ENCODE measurements at regions not wholly inside any gene's neighbourhood (a gene's known extent, or its start where the extent isn't known, plus 50 kb on each side); places are given as distances from the start of the nearest gene placed in this dataset.

DNA sequence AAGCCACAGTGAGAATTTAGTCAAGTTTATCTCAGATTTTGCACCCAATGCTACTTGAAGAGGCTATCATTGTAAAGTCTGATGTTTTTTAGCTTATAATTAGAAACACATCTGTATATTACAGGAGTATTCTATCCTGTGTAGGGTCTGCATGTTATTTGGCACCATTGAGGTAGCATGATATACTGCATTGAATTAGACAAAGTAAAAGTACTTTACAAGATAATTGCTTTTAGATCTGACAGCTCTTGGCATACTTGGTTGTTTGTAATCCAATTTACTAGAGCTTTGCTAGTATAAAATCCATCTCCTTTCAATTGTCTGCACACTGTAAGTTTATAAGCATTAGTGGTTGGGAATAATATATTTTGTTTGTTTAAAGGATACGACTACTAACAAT lies 714.3 kb downstream of the ANKRD7 start:
- TF ChIP-seq MXI1 (conservative IDR thresholded peaks at IDR 0.05; ENCODE audit: poor library complexity, severe bottlenecking) (no peak), POLR2AphosphoS5 (IDR thresholded peaks at IDR 0.05) (no peak), SMC3 (conservative IDR thresholded peaks at IDR 0.05; ENCODE audit: poor library complexity) (no peak), TAF1 (IDR thresholded peaks at IDR 0.05; ENCODE audit: low read depth) (no peak), EP300 (conservative IDR thresholded peaks at IDR 0.05; ENCODE audit: poor library complexity, severe bottlenecking) (no peak), EZH2 (IDR thresholded peaks at IDR 0.05; ENCODE audit: borderline replicate concordance, insufficient read depth, low read length, poor library complexity, severe bottlenecking) (no peak), RAD21 (conservative IDR thresholded peaks at IDR 0.05) (no peak)
- TF ChIP-seq, protein P1, sequence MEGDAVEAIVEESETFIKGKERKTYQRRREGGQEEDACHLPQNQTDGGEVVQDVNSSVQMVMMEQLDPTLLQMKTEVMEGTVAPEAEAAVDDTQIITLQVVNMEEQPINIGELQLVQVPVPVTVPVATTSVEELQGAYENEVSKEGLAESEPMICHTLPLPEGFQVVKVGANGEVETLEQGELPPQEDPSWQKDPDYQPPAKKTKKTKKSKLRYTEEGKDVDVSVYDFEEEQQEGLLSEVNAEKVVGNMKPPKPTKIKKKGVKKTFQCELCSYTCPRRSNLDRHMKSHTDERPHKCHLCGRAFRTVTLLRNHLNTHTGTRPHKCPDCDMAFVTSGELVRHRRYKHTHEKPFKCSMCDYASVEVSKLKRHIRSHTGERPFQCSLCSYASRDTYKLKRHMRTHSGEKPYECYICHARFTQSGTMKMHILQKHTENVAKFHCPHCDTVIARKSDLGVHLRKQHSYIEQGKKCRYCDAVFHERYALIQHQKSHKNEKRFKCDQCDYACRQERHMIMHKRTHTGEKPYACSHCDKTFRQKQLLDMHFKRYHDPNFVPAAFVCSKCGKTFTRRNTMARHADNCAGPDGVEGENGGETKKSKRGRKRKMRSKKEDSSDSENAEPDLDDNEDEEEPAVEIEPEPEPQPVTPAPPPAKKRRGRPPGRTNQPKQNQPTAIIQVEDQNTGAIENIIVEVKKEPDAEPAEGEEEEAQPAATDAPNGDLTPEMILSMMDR (IDR thresholded peaks at IDR 0.05; ENCODE audit: poor library complexity, severe bottlenecking) = no peak
- TF ChIP-seq, protein P2, sequence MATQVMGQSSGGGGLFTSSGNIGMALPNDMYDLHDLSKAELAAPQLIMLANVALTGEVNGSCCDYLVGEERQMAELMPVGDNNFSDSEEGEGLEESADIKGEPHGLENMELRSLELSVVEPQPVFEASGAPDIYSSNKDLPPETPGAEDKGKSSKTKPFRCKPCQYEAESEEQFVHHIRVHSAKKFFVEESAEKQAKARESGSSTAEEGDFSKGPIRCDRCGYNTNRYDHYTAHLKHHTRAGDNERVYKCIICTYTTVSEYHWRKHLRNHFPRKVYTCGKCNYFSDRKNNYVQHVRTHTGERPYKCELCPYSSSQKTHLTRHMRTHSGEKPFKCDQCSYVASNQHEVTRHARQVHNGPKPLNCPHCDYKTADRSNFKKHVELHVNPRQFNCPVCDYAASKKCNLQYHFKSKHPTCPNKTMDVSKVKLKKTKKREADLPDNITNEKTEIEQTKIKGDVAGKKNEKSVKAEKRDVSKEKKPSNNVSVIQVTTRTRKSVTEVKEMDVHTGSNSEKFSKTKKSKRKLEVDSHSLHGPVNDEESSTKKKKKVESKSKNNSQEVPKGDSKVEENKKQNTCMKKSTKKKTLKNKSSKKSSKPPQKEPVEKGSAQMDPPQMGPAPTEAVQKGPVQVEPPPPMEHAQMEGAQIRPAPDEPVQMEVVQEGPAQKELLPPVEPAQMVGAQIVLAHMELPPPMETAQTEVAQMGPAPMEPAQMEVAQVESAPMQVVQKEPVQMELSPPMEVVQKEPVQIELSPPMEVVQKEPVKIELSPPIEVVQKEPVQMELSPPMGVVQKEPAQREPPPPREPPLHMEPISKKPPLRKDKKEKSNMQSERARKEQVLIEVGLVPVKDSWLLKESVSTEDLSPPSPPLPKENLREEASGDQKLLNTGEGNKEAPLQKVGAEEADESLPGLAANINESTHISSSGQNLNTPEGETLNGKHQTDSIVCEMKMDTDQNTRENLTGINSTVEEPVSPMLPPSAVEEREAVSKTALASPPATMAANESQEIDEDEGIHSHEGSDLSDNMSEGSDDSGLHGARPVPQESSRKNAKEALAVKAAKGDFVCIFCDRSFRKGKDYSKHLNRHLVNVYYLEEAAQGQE (IDR thresholded peaks at IDR 0.05; ENCODE audit: borderline replicate concordance) = no peak
- no peak overlapping the region for H3K27ac ChIP-seq (ENCODE audit: low read length)
- H3K9me3 ChIP-seq (ENCODE audit: low read length) = no peaks in the 10 kb centered on the region
- no peak overlapping the region for H3K4me3 ChIP-seq (ENCODE audit: low read length)
- H3F3A ChIP-seq (ENCODE audit: insufficient read depth, low read length, poor library complexity, severe bottlenecking) = no peaks in the 10 kb centered on the region
- no peaks in the 10 kb centered on the region for H3K9me2 ChIP-seq (ENCODE audit: insufficient read depth, low read length)
- no peak overlapping the region for H3K9ac ChIP-seq (ENCODE audit: low read length)
- H3K27me3 ChIP-seq (ENCODE audit: insufficient read depth, low read depth, low read length) = no peaks in the 10 kb centered on the region
- no peak overlapping the region for H2AFZ ChIP-seq (ENCODE audit: low read depth, low read length)
- no peak overlapping the region for H3K4me2 ChIP-seq (ENCODE audit: low read length)
- no peaks in the 10 kb centered on the region for H4K20me1 ChIP-seq (ENCODE audit: insufficient read depth)
- H3K79me2 ChIP-seq (replicated peaks; ENCODE audit: insufficient read depth, low read length) = no peaks in the 10 kb centered on the region
- no peaks in the 10 kb centered on the region for H3K36me3 ChIP-seq (ENCODE audit: insufficient read depth, low read length)

GRCh38 chr7:118944271-118944670 lies 719.8 kb downstream of the ANKRD7 start:
- H2AFZ ChIP-seq (ENCODE audit: low read depth, low read length) = no peak overlapping the region
- H3K79me2 ChIP-seq (replicated peaks; ENCODE audit: insufficient read depth, low read length) = no peaks in the 10 kb centered on the region
- no peaks in the 10 kb centered on the region for H3K9me2 ChIP-seq (ENCODE audit: insufficient read depth, low read length)
- no peak overlapping the region for H3K4me2 ChIP-seq (ENCODE audit: low read length)
- no peak overlapping the region for H3K4me3 ChIP-seq (ENCODE audit: low read length)
- no peaks in the 10 kb centered on the region for H3K36me3 ChIP-seq (ENCODE audit: insufficient read depth, low read length)
- TF ChIP-seq MXI1 (conservative IDR thresholded peaks at IDR 0.05; ENCODE audit: poor library complexity, severe bottlenecking) (no peak), TAF1 (IDR thresholded peaks at IDR 0.05; ENCODE audit: low read depth) (no peak)
- H3K9ac ChIP-seq (ENCODE audit: low read length) = no peak overlapping the region
- H3F3A ChIP-seq (ENCODE audit: insufficient read depth, low read length, poor library complexity, severe bottlenecking) = no peaks in the 10 kb centered on the region
- H4K20me1 ChIP-seq (ENCODE audit: insufficient read depth) = no peaks in the 10 kb centered on the region
- H3K9me3 ChIP-seq (ENCODE audit: low read length) = no peaks in the 10 kb centered on the region
- H3K27ac ChIP-seq (ENCODE audit: low read length) = no peak overlapping the region
- no peaks in the 10 kb centered on the region for H3K27me3 ChIP-seq (ENCODE audit: insufficient read depth, low read depth, low read length)

Data from neural cell (in vitro differentiated cells).